DMS 273 (cell line): ENCODE measurements at regions not wholly inside any gene's neighbourhood (a gene's known extent, or its start where the extent isn't known, plus 50 kb on each side); places are given as distances from the start of the nearest gene placed in this dataset.
A peak's percentile ranks its signal among the peaks of the same experiment; 100 is the strongest.
"Not testable (repeated sequence)": the region's sequence is repeated elsewhere in the genome, so short reads cannot be mapped to it uniquely, and the experiment has no call there.

ENCODE experiments used
- DNase-seq: peaks from one replicate; lab custom pipeline; 2025; ENCODE audit not compliant: unreplicated experiment; lab: John Stamatoyannopoulos, UW

DNA sequence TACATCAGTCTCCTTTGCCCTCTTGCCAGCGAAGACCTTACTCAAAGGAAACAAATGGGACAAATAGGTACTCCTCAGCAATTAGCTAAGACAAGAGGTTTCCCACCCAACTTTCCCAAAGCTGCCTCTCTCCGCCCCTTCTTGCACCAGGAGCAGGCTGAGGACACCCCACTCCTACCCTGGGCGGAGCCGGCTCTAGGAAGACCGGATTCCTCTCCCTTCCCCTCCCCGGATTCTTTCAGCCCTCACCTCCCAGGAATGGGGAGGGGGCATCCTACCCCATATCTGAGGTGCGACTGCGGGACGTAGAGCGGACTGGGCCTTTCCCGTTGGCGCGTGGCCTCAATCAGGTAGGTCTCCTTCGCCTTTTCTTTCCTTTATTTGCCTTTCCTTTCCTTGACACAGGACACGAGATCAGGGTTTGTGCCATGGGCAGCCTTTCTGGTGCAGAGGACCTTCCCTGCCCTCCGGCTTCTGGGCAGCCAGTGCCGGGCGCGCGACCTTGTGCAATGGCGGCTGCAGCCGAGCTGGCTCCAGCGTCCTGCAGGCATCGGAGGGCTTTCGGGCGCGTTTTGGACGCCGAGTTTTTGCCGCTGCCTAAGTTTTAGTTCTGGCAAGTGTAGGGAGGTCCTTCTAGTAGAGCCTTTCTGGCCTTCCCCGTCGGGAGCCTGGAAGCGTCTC is 279.9 kb downstream of the PLS3 start:
- not testable (repeated sequence) for DNase-seq

DNA sequence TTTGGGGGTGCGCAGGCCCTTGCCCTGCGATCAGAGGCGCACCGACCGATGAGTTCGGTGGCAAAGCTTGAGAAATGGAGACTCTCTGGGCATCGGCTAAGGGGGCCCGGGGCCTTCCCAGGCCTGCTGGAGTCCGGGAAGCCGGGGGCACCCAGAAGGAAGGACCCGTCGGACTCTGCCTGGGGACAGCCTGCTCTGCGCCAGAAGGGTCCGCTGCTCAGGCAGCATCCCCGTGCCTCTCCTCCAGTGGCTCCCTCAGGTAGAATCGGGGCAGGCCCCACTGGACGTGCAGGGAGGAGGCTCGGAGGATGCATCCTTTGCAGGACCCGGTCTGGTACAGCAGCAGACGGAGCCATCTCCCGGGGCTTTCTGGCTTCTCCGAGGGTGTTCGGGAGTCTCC is 290.0 kb downstream of the PLS3 start:
- DNase-seq: not testable (repeated sequence)

DNA sequence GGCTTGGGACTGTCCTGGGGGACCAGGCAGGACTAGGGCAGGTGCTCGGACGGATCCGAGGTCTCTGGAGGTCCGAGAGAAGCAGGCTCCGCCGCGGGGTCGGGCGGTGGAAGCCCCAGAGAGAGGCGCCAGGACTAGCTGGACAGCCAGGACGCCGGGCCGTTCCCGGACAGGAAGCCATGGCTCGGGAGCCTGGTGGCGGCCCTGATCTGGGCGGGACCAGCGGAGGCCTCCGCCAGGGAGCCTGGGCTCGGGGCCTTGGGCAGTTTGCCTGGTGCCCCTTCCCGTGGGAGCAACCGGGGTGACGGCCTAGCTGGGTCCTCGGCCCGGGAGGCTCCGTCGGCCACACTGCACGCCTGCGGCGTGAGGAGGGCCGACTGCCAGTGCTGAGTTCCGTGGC is 292.3 kb downstream of the PLS3 start:
- not testable (repeated sequence) for DNase-seq

DNA sequence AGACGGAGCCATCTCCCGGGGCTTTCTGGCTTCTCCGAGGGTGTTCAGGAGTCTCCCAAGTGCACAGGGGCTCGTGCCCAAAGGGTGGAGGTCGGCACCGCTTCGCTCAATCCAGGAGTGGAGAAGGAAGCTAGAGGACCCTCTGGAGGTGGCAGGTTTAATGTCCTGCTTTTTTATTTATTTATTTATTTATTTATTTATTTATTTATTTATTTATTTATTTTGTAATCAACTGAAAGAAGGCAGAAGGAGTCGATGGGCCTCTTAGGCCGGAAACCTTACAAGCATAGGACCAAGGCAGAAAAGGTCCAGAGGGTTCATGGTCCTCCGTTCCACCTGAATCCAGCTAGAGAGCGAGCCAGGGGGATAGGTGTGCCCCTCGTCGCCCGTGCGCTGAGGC is 289.4 kb upstream of the AGTR2 start:
- not testable (repeated sequence) for DNase-seq

- not testable (repeated sequence) for DNase-seq
These were observed 286.4 kb upstream of the AGTR2 start for GRCh38 chrX:115884121-115884520.

GRCh38 chrX:115888041-115888440 is 282.5 kb upstream of the AGTR2 start:
- not testable (repeated sequence) for DNase-seq

- not testable (repeated sequence) for DNase-seq
These were observed 282.0 kb upstream of the AGTR2 start for GRCh38 chrX:115888519-115888918.

DNA sequence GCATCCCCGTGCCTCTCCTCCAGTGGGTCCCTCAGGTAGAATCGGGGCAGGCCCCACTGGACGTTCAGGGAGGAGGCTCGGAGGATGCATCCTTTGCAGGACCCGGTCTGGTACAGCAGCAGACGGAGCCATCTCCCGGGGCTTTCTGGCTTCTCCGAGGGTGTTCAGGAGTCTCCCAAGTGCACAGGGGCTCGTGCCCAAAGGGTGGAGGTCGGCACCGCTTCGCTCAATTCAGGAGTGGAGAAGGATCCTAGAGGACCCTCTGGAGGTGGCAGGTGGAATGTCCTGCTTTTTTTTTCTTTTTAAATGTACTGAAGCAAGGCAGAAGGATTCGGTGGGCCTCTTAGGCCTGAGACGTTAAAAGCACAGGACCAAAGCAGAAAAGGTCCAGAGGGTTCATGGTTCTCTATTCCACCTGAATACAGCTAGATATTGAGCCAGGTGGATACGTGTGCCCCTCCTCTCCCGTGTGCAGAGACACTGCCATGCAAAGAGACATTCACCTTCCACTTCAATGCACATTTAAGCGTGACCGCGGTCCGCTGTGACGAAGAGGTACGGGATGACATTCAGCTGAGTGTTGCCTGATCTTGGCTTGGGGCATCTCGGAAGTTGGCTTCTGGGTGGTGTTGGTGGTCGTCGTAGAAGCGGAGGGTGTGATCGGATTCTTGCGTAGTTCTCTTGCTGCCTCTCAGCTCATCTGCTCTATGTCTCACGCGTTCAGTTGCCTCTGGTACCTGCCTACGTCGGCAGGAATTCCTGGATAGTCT is 281.2 kb upstream of the AGTR2 start:
- no peak for DNase-seq

DNA sequence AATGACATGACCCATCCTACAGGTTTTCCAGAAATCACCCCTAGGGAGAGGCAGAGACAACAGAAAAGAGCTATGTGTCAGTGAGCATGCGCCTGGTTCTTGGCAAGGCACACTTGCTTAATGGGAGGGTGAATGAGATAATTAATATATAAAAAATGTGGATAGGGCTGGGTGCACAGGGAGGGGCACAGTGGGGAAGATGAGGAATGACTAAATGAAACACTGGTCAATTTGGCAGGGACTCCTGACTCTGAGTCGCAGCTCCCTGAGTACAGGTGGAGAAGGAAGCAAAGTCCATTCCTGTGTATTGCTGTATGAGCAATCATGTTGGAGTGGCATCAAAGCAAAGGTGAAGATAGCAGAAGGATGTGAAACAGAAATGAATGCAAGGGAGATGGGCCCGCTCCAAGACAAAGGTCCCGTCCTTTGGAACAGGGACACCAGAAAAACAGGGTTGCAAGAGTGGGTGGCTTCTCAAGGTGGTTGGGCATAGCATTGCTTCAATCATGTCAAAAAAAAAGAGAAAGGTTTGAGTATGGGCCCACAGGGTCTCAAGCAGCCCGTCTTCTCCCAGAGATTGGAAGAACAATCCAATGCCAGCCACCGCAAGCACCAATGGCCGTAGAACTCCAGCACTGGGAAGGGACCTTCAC is 278.4 kb upstream of the AGTR2 start:
- no peak for DNase-seq

- no peak for DNase-seq
These were observed 277.5 kb upstream of the AGTR2 start for GRCh38 chrX:115892787-115893671.

DNA sequence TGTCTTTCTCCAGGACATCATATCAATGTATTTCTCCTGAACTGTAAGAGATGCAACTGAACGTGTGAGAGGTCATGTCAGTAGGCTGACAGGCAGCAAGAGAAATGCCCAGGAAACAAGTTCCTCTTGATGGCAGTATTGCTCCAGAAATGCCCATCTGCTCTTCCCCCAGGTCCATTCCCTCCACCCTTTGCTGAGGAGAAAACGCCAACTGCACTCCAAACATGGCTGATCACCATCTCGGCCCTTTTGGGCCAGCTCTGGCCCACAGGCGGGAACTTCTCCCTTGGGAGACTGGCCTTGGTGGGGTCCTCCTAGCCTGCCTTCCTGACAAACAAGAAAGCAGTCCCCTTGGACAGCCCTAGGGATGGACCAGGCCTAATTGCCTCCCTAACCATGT is 276.5 kb upstream of the AGTR2 start:
- DNase-seq: peak; percentile 48

GRCh38 chrX:115895678-115896329 is 274.7 kb upstream of the AGTR2 start:
- DNase-seq: no peak

GRCh38 chrX:115896362-115896761 is 274.2 kb upstream of the AGTR2 start:
- DNase-seq: no peak

- no peak for DNase-seq
These were observed 272.6 kb upstream of the AGTR2 start for GRCh38 chrX:115897956-115898355.

- peak; percentile 46 for DNase-seq
These were observed 272.1 kb upstream of the AGTR2 start for GRCh38 chrX:115898382-115899001.

DNA sequence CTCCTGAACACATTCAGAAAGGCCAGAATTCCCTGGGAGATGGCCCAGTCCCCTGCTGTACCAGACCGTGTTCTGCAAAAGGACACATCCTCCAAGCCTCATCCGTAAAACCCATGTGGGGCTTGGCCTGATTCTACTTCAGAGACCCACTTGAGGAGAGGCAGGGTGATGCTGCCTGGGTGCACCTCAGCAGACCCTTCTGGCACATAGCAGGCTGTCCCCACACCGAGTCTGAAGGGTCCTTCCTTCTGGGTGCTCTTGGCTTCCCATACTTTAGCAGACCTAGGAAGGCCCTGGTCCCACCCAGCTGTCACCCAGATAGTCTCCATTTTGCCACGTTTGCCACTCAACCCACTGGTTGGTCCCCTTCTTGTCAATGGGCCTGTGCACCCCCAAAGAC is 270.1 kb upstream of the AGTR2 start:
- DNase-seq: no peak

GRCh38 chrX:115901241-115901640 is 269.3 kb upstream of the AGTR2 start:
- no peak for DNase-seq

DNA sequence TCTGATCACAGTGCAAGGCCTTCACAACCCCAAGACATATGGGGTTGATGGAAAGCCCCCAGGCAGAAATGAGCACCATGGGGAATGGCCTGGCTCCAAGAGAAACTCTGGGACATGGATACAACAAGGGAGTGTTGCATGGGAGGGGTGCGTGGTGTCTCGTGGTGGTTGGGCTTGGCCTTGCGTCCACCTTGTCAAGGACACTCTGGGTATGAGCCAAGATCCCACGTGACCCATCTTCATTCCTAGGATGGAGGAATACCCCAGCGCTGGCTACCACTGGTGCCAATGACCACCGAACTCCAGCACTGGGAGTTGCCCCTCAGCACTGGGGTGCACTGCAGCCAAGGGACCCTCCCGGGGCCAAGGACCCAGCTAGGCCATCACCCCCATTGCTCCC is 267.5 kb upstream of the AGTR2 start:
- no peak for DNase-seq

GRCh38 chrX:115906276-115906675 is 264.3 kb upstream of the AGTR2 start:
- DNase-seq: no peak

GRCh38 chrX:115906881-115907280 is 263.7 kb upstream of the AGTR2 start:
- DNase-seq: no peak
